ENCODE measurements at regions not wholly inside any gene's neighbourhood (a gene's known extent, or its start where the extent isn't known, plus 50 kb on each side); places are given as distances from the start of the nearest gene placed in this dataset.

GRCh38 chr9:26682796-26683496 is 209.7 kb downstream of the CAAP1 start:
- TF ChIP-seq POLR2AphosphoS5 (IDR thresholded peaks at IDR 0.05; ENCODE audit: low read depth, low read length) (no peak), KDM5A (IDR thresholded peaks at IDR 0.05; ENCODE audit: low read length) (no peak), NANOG (IDR thresholded peaks at IDR 0.05; ENCODE audit: insufficient read depth, low read depth, low read length, poor library complexity, severe bottlenecking) (no peak), FOSL1 (IDR thresholded peaks at IDR 0.05; ENCODE audit: insufficient read depth, low read depth, low read length) (no peak), EP300 (IDR thresholded peaks at IDR 0.05; ENCODE audit: borderline replicate concordance in 1 of 2, low read depth in 2 of 2, low read length in 2 of 2) (no peak), EZH2 (IDR thresholded peaks at IDR 0.05; ENCODE audit: low read depth, low read length, severe bottlenecking) (no peak), E2F6 (IDR thresholded peaks at IDR 0.05) (no peak), TAF7 (optimal IDR thresholded peaks at IDR 0.05; ENCODE audit: borderline replicate concordance, low read depth, low read length) (no peak), RFX5 (IDR thresholded peaks at IDR 0.05; ENCODE audit: borderline replicate concordance, low read depth, low read length) (no peak)
- H2AFZ ChIP-seq (ENCODE audit: low read length): peak overlapping the region; percentile 6; the same call in 1 of the 2 replicates
- H3K4me2 ChIP-seq (ENCODE audit: insufficient read depth in 1 of 2, low read depth in 2 of 2, low read length in 2 of 2): no peak overlapping the region
- CTCF ChIA-PET (ENCODE audit: partially characterized antibody): interaction anchor here (0.9 kb wide), 1 partner anchor 15 kb away, joined by 3 read pairs; no protein-coding TSS in a partner anchor
- no peak overlapping the region for H3K4me3 ChIP-seq (ENCODE audit: extremely low read depth in 1 of 4, insufficient read depth in 2 of 4, low read depth in 3 of 4, low read length in 4 of 4)
- no peaks in the 10 kb centered on the region for H3K23me2 ChIP-seq (ENCODE audit: low read depth, low read length)
- no peak overlapping the region for H3K4ac ChIP-seq (replicated peaks; ENCODE audit: insufficient read length, low read depth, low read length)
- FAIRE-seq (no peak), DNase-seq (ENCODE audit: low read depth in 1 of 2, low spot score in 2 of 2) (no peak)
- POLR2A ChIA-PET (ENCODE audit: partially characterized antibody): no interaction called here
- H3K9ac ChIP-seq (replicated peaks in 1 of 4; ENCODE audit: extremely low read depth in 1 of 4, low read depth in 3 of 4, low read length in 3 of 4): no peak overlapping the region
- H4K5ac ChIP-seq (ENCODE audit: insufficient read length, low read depth, low read length): no peak overlapping the region
- H4K91ac ChIP-seq (replicated peaks; ENCODE audit: insufficient read length, low read length): no peak overlapping the region
- H3K14ac ChIP-seq (ENCODE audit: insufficient read length): no peak overlapping the region
- no peak overlapping the region for H2BK20ac ChIP-seq (ENCODE audit: low read length)
- H2AK5ac ChIP-seq (ENCODE audit: low read depth, low read length): no peak overlapping the region; the same call in 1 of the 2 replicates
- no peaks in the 10 kb centered on the region for H4K20me1 ChIP-seq (replicated peaks in 1 of 2; ENCODE audit: control insufficient read depth in 1 of 2, insufficient read depth in 2 of 2, low read length in 2 of 2)
- H2BK5ac ChIP-seq (ENCODE audit: low read depth, low read length): no peak overlapping the region
- 91% methylated on average over 4 of the region's 4 CpGs; no CpG with 5 or more reads in 1 of the 2 experiments for WGBS, 2 experiments (ENCODE audit: extremely low coverage in 1 of 2, insufficient coverage in 1 of 2, insufficient read length in 1 of 2, insufficient replicate concordance in 2 of 2, low coverage in 1 of 2, low lambda C conversion rate in 2 of 2, missing lambda C conversion rate in 1 of 2)
- no peak overlapping the region for H3K56ac ChIP-seq (replicated peaks; ENCODE audit: insufficient read length, low read depth, low read length)
- H3K79me1 ChIP-seq (ENCODE audit: low read depth, low read length): no peaks in the 10 kb centered on the region
- no peak overlapping the region for H2BK15ac ChIP-seq (ENCODE audit: low read length)
- no peak overlapping the region for H3K27ac ChIP-seq (ENCODE audit: low read depth, low read length)
- H3K18ac ChIP-seq (ENCODE audit: extremely low read depth, low read length): no peak overlapping the region
- H4K8ac ChIP-seq (ENCODE audit: extremely low read depth, insufficient read depth, low read length): no peak overlapping the region
- no peaks in the 10 kb centered on the region for H3K27me3 ChIP-seq (replicated peaks in 1 of 4; ENCODE audit: control insufficient read depth in 3 of 4, extremely low read depth in 1 of 4, insufficient read depth in 3 of 4, low read length in 3 of 4)
- H3K23ac ChIP-seq (ENCODE audit: insufficient read length): no peak overlapping the region
- no peaks in the 10 kb centered on the region for H3K79me2 ChIP-seq (ENCODE audit: control insufficient read depth in 1 of 2, insufficient read depth in 2 of 2, low read length in 2 of 2)
- peak overlapping the region; percentile 27; the same call in 1 of the 2 replicates for H2BK12ac ChIP-seq (ENCODE audit: low read depth, low read length)
- no peak overlapping the region for H2BK120ac ChIP-seq (replicated peaks; ENCODE audit: low read depth, low read length)
- no peaks in the 10 kb centered on the region for H3K9me3 ChIP-seq (ENCODE audit: insufficient read depth in 2 of 2, low read depth in 1 of 2, low read length in 1 of 2)
- peaks cover 0 to 3% (median 0%) of the 10 kb centered on the region in 4 experiments; a peak in 3 of 7 replicates for H3K4me1 ChIP-seq (replicated peaks in 1 of 4; ENCODE audit: control insufficient read depth in 3 of 4, insufficient read depth in 4 of 4, low read length in 3 of 4)
- no peaks in the 10 kb centered on the region for H3K36me3 ChIP-seq (ENCODE audit: control insufficient read depth in 2 of 4, insufficient read depth in 4 of 4, low read length in 3 of 4)
